Heart left ventricle (tissue), 16 donors: ENCODE measurements at regions not wholly inside any gene's neighbourhood (a gene's known extent, or its start where the extent isn't known, plus 50 kb on each side); places are given as distances from the start of the nearest gene placed in this dataset.

Experiments
- ATAC-seq, 4 donors: fragments of 200-7000 bp; cut with Tn5 transposase; one replicate each; pipeline ENCODE4 v1.9.1; 2020 to 2022; ENCODE audit warnings: moderate library complexity in 4 of 4, mild to moderate bottlenecking in 3 of 4, moderate number of reproducible peaks in 1 of 4
- DNase-seq, 5 donors: peaks; one replicate each; pipeline ENCODE4 v3.0.0-alpha.2; 2020
- H3K27ac ChIP-seq, 12 donors: fragments of 200-600 bp; sonication (generic) in 4 of 12; one replicate each; pipeline versions ENCODE4 v1.5.0 to v1.8.0; 2016 to 2022; ENCODE audit warnings: mild to moderate bottlenecking in 2 of 12
- H3K27me3 ChIP-seq, 9 donors: fragments of 200-600 bp; sonication (generic) in 2 of 9; one replicate each; pipeline versions ENCODE4 v1.5.1 to v1.8.0; 2016 to 2022; ENCODE audit warnings: mild to moderate bottlenecking in 3 of 9
- H3K36me3 ChIP-seq, 9 donors: fragments of 200-600 bp; sonication (generic) in 2 of 9; one replicate each; pipeline versions ENCODE4 v1.5.0 to v1.8.0; 2018 to 2022; ENCODE audit warnings: mild to moderate bottlenecking in 2 of 9
- H3K4me1 ChIP-seq, 12 donors: fragments of 200-600 bp; sonication (generic) in 4 of 12; one replicate each; pipeline versions ENCODE4 v1.5.0 to v1.8.0; 2016 to 2022; ENCODE audit warnings: mild to moderate bottlenecking in 3 of 12
- H3K4me3 ChIP-seq, 12 donors: fragments of 200-600 bp; sonication (generic) in 4 of 12; one replicate each; pipeline versions ENCODE4 v1.5.0 to v1.8.0; 2017 to 2022; ENCODE audit warnings: mild to moderate bottlenecking in 9 of 12, moderate library complexity in 4 of 12
- H3K9me3 ChIP-seq, 12 donors: fragments of 200-600 bp; sonication (generic) in 4 of 12; one replicate each; pipeline versions ENCODE4 v1.5.0 to v1.8.0; 2016 to 2022; ENCODE audit warnings: mild to moderate bottlenecking in 1 of 12
- POLR2A ChIP-seq, 2 donors: fragments of 450-650 bp; IDR thresholded peaks; one replicate each; pipeline ENCODE4 v1.6.1; 2017; ENCODE audit warnings: antibody characterized with exemption in 2 of 2, mild to moderate bottlenecking in 2 of 2, moderate library complexity in 2 of 2
- WGBS, 4 donors: extraction: QIAGEN DNeasy Blood & Tissue Kit in 2 of 4; methylation state at CpG; one replicate each; pipeline versions ENCODE4 v1.1.5 to v1.1.7; 2013 to 2018; 5-methylcytosine and 5-hydroxymethylcytosine counted together
- intact Hi-C, 10 donors: fragments of 100-400 bp; cut with DNase I; formaldehyde crosslinking; loops; one replicate each; pipeline versions ENCODE4 v1.11.1 to v1.14.2; 2022
- TF ChIP-seq, protein P1 (sequence below), 12 donors: fragments of 200-600 bp; sonication (generic) in 4 of 12; IDR thresholded peaks; one replicate each; pipeline versions ENCODE4 v1.5.0 to v1.8.0; 2018 to 2022; ENCODE audit warnings: antibody characterized with exemption in 12 of 12, mild to moderate bottlenecking in 5 of 12
- donor health status: ischemic (EF 13 %, LVEDD 7.1; RV severe dilation, severe dysfunction).
- donor health status: healthy with polysubstance abuse.
- donor health status: DM: no; HTN: yes; CAD: no.
- donor health status: DM: no; HTN: no; CAD: no.
- donor health status: ischemic (EF 25% LVEDD 6.9; RV normal size, moderate dysfunction).
- donor health status: ischemic (EF 25% LVEDD 5.7; RV mildly dilated, moderate dysfunction).
- donor health status: healthy.
- donor health status: DM: yes; HTN: yes; CAD: no.
- donor health status: ischemic (EF 35%, LVEDD 5.7; RV mildly dilated, moderate dysfunction).
- donor health status: nonischemic (EF 11% LVEDD 7.7; RV severe dilation, severe dysfunction).
- donor health status: DM: yes; HTN: yes; CAD: no.
- donor health status: PGD.
- donor health status: ischemic (EF 29% LVEDD 5.4; RV normal size, mild dysfunction).
- donor health status: nonischemic (EF 23%, LVEDD 6.1; RV moderate dilation, normal function).

- Histone ChIP-seq H3K4me3 (no peak overlapping the region), H3K27ac (no peak overlapping the region), H3K4me1 (no peaks in the 10 kb centered on the region), H3K36me3 (no peaks in the 10 kb centered on the region), H3K9me3 (peaks cover 0 to 3% (median 0%) of the 10 kb centered on the region in 12 donors), H3K27me3 (no peaks in the 10 kb centered on the region)
- WGBS, 4 donors, result 47 to 58% (median 55%) methylated on average over 1 of the region's 1 CpG
- no peak for DNase-seq
- intact Hi-C loops, result no loop called here
- no peak for ATAC-seq
- TF ChIP-seq POLR2A (IDR thresholded peaks at IDR 0.05), result no peak
- TF ChIP-seq, protein P1, sequence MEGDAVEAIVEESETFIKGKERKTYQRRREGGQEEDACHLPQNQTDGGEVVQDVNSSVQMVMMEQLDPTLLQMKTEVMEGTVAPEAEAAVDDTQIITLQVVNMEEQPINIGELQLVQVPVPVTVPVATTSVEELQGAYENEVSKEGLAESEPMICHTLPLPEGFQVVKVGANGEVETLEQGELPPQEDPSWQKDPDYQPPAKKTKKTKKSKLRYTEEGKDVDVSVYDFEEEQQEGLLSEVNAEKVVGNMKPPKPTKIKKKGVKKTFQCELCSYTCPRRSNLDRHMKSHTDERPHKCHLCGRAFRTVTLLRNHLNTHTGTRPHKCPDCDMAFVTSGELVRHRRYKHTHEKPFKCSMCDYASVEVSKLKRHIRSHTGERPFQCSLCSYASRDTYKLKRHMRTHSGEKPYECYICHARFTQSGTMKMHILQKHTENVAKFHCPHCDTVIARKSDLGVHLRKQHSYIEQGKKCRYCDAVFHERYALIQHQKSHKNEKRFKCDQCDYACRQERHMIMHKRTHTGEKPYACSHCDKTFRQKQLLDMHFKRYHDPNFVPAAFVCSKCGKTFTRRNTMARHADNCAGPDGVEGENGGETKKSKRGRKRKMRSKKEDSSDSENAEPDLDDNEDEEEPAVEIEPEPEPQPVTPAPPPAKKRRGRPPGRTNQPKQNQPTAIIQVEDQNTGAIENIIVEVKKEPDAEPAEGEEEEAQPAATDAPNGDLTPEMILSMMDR (IDR thresholded peaks at IDR 0.05), result no peak
These were observed 103.8 kb upstream of the PPP3CA start for GRCh38 chr4:101451086-101451485.

GRCh38 chr4:101441446-101441845, 94.1 kb upstream of the PPP3CA start:
- H3K4me1 ChIP-seq, result no peaks in the 10 kb centered on the region
- H3K9me3 ChIP-seq, result no peaks in the 10 kb centered on the region
- WGBS, 4 donors, result 70 to 89% (median 80%) methylated on average over 3 of the region's 3 CpGs
- intact Hi-C loops, result no loop called here
- no peaks in the 10 kb centered on the region for H3K36me3 ChIP-seq
- no peak overlapping the region for H3K27ac ChIP-seq
- TF ChIP-seq, protein P1 (IDR thresholded peaks at IDR 0.05), result no peak
- no peak for TF ChIP-seq POLR2A (IDR thresholded peaks at IDR 0.05)
- ATAC-seq (no peak), DNase-seq (no peak)
- no peaks in the 10 kb centered on the region for H3K27me3 ChIP-seq
- H3K4me3 ChIP-seq, result no peak overlapping the region

GRCh38 chr4:101439926-101440325, 92.6 kb upstream of the PPP3CA start:
- no peak for ATAC-seq
- intact Hi-C loops, result no loop called here
- H3K9me3 ChIP-seq, result no peaks in the 10 kb centered on the region
- no peaks in the 10 kb centered on the region for H3K4me1 ChIP-seq
- no peaks in the 10 kb centered on the region for H3K27me3 ChIP-seq
- no peak for DNase-seq
- 60 to 74% (median 65%) methylated on average over 2 of the region's 2 CpGs for WGBS, 4 donors
- H3K27ac ChIP-seq, result no peak overlapping the region
- TF ChIP-seq, protein P1 (IDR thresholded peaks at IDR 0.05), result no peak
- TF ChIP-seq POLR2A (IDR thresholded peaks at IDR 0.05), result no peak
- no peak overlapping the region for H3K4me3 ChIP-seq
- no peaks in the 10 kb centered on the region for H3K36me3 ChIP-seq

DNA sequence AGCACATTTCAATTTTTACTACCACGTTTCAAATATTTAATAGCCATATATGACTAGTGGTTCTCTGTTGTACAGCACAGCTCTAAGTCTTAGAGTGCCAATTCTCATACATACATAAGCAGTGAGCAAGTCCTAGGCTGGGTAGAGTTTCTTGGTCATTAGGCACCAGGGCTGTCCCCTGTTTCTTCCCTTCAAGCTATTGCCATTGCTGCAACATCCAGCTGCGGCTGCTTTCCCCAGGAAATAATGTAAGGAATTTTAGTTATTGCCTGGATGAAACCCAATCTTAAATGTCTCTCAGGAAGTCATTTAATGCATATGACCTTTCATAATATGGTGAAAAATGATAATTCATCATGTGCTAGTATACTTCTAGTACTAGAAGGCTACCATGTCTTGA, 74.1 kb upstream of the PPP3CA start:
- no peak overlapping the region for H3K4me3 ChIP-seq
- ATAC-seq, result no peak
- peaks cover 0 to 7% (median 0%) of the 10 kb centered on the region in 12 donors for H3K9me3 ChIP-seq
- WGBS, 4 donors, result 56 to 79% (median 74%) methylated on average over 2 of the region's 2 CpGs
- no peaks in the 10 kb centered on the region for H3K36me3 ChIP-seq
- peaks cover 0 to 17% (median 0%) of the 10 kb centered on the region in 12 donors for H3K4me1 ChIP-seq
- H3K27ac ChIP-seq, result no peak overlapping the region
- no peaks in the 10 kb centered on the region for H3K27me3 ChIP-seq
- DNase-seq, result no peak
- intact Hi-C loops, result no loop called here
- TF ChIP-seq, protein P1 (IDR thresholded peaks at IDR 0.05), result no peak
- no peak for TF ChIP-seq POLR2A (IDR thresholded peaks at IDR 0.05)
